Progenitor cell of endocrine pancreas (in vitro differentiated cells): ENCODE measurements at regions not wholly inside any gene's neighbourhood (a gene's known extent, or its start where the extent isn't known, plus 50 kb on each side); places are given as distances from the start of the nearest gene placed in this dataset.
"Not testable (repeated sequence)": the region's sequence is repeated elsewhere in the genome, so short reads cannot be mapped to it uniquely, and the experiment has no call there.

Experiments
- DNase-seq: peaks from one replicate; pipeline ENCODE4 v3.0.0; 2021; ENCODE audit warnings: low spot score; ENCODE audit not compliant: unreplicated experiment
- H3K27ac Mint-ChIP-seq: 2 replicates; pipeline ENCODE4 v1.8.0; 2021; ENCODE audit warnings: mild to moderate bottlenecking, moderate library complexity, mixed read lengths
- H3K27me3 Mint-ChIP-seq: 2 replicates; pipeline ENCODE4 v1.8.0; 2021; ENCODE audit warnings: mixed read lengths
- H3K36me3 Mint-ChIP-seq: 2 replicates; pipeline ENCODE4 v1.8.0; 2022; ENCODE audit warnings: mixed read lengths; ENCODE audit not compliant: insufficient read depth
- H3K4me1 Mint-ChIP-seq: 2 replicates; pipeline ENCODE4 v1.8.0; 2021; ENCODE audit warnings: low read depth, mixed read lengths
- H3K4me3 Mint-ChIP-seq: 2 replicates; pipeline ENCODE4 v1.8.0; 2021; ENCODE audit warnings: low read depth, mild to moderate bottlenecking, moderate library complexity, mixed read lengths
- H3K9me3 Mint-ChIP-seq: 2 replicates; pipeline ENCODE4 v1.8.0; 2021; ENCODE audit warnings: low read depth, mixed read lengths
- TF ChIP-seq, protein P1 (sequence below): fragments of 200-600 bp; sonication (generic); IDR thresholded peaks from one replicate; pipeline ENCODE4 v1.5.0; 2021; ENCODE audit warnings: antibody characterized with exemption, mild to moderate bottlenecking; ENCODE audit not compliant: unreplicated experiment

DNA sequence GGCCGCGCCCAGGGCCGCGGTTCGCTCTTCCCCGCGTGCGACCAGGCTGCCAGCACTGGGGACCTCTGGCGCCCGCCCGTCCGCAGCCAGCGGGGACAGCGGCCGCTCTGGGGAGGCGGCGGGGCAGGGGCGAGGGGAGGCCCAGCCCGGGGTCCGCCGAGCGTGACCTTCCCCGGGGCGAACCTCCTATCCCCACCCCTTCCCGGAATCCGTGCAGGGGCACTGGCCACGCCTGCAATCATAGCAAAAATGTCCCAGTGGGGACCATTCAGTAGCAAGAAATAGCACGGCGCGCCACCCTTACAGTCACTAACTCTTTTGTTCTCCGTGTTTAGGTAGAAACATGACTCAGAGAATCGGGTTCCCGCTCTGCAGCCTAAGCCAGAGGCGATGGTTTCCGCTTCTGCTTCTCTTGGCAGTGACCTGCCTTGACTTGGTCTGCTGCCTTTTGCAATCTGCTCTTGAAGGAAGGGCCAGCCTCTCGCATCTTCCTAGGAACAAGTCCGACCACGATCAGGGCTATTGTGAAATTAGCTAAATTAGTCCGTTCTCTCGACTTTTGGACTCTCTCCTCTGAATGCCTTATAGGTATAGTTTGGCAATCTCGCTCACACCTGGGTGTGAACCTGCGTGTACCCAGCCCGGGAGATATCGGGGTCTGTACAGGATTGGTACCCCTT lies 79.3 kb upstream of the ACBD5 start:
- H3K4me3 Mint-ChIP-seq, result peak overlapping the region; percentile 47
- H3K27ac Mint-ChIP-seq, result no peak overlapping the region
- H3K9me3 Mint-ChIP-seq, result no peaks in the 10 kb centered on the region

GRCh38 chr10:27319139-27319538 lies 78.5 kb upstream of the ACBD5 start:
- H3K27ac Mint-ChIP-seq, H3K4me1 Mint-ChIP-seq, H3K4me3 Mint-ChIP-seq, DNase-seq, H3K36me3 Mint-ChIP-seq, H3K9me3 Mint-ChIP-seq, H3K27me3 Mint-ChIP-seq: not testable (repeated sequence)

More for the DNA sequence above, 79.3 kb upstream of the ACBD5 start:
- no peaks in the 10 kb centered on the region for H3K36me3 Mint-ChIP-seq
- H3K27me3 Mint-ChIP-seq, result peaks cover 3% of the 10 kb centered on the region
- no peak for DNase-seq
- TF ChIP-seq, protein P1, sequence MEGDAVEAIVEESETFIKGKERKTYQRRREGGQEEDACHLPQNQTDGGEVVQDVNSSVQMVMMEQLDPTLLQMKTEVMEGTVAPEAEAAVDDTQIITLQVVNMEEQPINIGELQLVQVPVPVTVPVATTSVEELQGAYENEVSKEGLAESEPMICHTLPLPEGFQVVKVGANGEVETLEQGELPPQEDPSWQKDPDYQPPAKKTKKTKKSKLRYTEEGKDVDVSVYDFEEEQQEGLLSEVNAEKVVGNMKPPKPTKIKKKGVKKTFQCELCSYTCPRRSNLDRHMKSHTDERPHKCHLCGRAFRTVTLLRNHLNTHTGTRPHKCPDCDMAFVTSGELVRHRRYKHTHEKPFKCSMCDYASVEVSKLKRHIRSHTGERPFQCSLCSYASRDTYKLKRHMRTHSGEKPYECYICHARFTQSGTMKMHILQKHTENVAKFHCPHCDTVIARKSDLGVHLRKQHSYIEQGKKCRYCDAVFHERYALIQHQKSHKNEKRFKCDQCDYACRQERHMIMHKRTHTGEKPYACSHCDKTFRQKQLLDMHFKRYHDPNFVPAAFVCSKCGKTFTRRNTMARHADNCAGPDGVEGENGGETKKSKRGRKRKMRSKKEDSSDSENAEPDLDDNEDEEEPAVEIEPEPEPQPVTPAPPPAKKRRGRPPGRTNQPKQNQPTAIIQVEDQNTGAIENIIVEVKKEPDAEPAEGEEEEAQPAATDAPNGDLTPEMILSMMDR, result no peak
- no peaks in the 10 kb centered on the region for H3K4me1 Mint-ChIP-seq

- H3K36me3 Mint-ChIP-seq, H3K27ac Mint-ChIP-seq, H3K27me3 Mint-ChIP-seq, H3K9me3 Mint-ChIP-seq, DNase-seq, H3K4me3 Mint-ChIP-seq, H3K4me1 Mint-ChIP-seq: not testable (repeated sequence)
Measured at GRCh38 chr10:27315082-27315481, 74.5 kb upstream of the ACBD5 start.

DNA sequence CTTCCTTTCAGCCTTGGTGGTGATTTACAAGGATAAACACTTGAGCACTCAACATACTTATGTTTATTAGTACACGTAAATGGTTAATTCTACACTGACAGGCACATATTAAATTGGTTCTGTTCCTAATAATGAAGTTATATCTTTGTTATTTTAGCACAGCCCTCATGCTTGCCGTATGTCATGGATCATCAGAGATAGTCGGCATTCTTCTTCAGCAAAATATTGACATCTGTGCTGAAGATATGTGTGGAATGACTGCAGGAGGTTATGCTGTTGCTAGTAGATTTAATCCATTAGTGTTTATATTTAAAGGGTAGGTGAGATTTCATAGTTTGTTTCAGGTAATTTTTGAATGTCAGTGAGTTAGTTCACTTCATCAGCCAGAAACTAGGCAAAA lies 73.0 kb upstream of the ACBD5 start:
- not testable (repeated sequence) for H3K27me3 Mint-ChIP-seq, H3K4me3 Mint-ChIP-seq, H3K9me3 Mint-ChIP-seq, DNase-seq, H3K4me1 Mint-ChIP-seq, H3K27ac Mint-ChIP-seq, H3K36me3 Mint-ChIP-seq

DNA sequence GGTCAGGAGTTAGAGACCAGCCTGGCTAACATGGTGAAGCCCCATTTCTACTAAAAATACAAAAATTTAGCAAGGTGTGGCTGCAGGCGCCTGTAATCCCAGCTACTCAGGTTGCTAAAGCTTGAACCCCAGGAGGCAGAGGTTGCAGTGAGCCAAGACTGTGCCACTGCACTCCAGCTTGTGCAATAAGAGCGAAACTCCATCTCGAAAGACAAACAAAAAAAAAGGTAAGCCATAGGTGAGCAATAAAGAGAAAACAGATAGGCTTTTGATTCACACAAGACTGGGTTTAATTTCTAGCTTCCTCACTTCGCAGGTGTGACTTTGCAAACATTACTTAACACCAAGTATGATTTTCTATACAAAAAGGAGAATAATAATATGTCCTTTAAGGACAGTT lies 72.3 kb upstream of the ACBD5 start:
- H3K9me3 Mint-ChIP-seq, result no peaks in the 10 kb centered on the region
- H3K4me1 Mint-ChIP-seq, result no peaks in the 10 kb centered on the region
- H3K27me3 Mint-ChIP-seq, result no peaks in the 10 kb centered on the region
- H3K27ac Mint-ChIP-seq, result no peak overlapping the region
- no peak for DNase-seq
- no peak overlapping the region for H3K4me3 Mint-ChIP-seq
- TF ChIP-seq, protein P1, result no peak
- H3K36me3 Mint-ChIP-seq, result no peaks in the 10 kb centered on the region

DNA sequence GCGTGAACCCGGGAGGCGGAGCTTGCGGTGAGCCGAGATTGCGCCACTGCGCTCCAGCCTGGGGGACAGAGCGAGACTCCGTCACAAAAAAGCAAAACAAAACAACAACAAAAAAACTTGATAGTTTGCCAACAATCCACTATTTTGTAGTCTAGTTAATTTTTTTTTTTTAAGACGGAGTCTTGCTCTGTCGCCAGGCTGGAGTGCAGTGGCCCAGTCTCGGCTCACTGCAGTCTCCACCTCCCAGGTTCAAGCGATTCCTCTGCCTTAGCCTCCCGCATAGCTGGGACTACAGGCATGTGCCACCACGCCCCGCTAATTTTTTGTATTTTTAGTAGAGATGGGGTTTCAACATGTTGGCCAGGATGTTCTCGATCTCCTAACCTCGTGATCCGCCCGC lies 71.2 kb upstream of the ACBD5 start:
- not testable (repeated sequence) for H3K36me3 Mint-ChIP-seq, DNase-seq, H3K9me3 Mint-ChIP-seq, H3K27ac Mint-ChIP-seq, H3K27me3 Mint-ChIP-seq, H3K4me1 Mint-ChIP-seq, H3K4me3 Mint-ChIP-seq

GRCh38 chr10:27298522-27298850 lies 57.9 kb upstream of the ACBD5 start:
- not testable (repeated sequence) for H3K27me3 Mint-ChIP-seq

DNA sequence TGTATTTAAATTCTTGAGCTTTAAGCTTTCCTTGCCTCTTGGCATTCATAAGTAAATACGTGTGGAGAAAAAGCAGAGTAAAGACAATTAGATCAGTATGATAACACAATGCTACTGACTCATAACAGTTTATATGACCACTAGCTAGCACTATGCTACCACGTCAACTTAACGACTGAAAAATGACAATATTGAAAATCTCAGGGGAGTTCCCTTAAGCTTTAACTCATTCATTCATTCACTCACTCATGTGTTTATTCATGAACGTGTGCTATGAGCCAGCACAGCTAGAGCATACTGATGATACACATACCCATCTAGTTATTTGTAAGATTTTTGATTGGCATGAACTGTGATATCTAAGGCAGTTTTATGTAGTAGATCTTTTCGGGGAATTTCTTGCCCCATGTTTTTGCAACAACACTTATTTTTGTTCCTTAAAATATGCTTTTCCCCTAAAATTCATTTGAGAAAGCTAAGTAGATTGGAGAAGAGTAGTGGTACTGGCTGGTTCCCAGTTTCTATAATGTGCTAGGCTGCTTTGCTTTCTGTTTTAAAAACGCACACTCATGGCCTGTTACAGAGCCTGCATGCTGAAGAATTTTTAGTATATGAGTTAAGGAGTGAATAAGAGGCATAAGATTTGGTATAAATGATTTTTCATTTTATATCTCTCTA lies 57.4 kb upstream of the ACBD5 start:
- DNase-seq, result no peak
- no peaks in the 10 kb centered on the region for H3K4me1 Mint-ChIP-seq
- no peaks in the 10 kb centered on the region for H3K27me3 Mint-ChIP-seq
- TF ChIP-seq, protein P1, result no peak
- H3K4me3 Mint-ChIP-seq, result no peak overlapping the region
- no peaks in the 10 kb centered on the region for H3K36me3 Mint-ChIP-seq
- H3K9me3 Mint-ChIP-seq, result peaks cover 18% of the 10 kb centered on the region
- H3K27ac Mint-ChIP-seq, result no peak overlapping the region

More at GRCh38 chr10:27298522-27298850, 57.9 kb upstream of the ACBD5 start:
- DNase-seq, H3K27ac Mint-ChIP-seq, H3K4me3 Mint-ChIP-seq, H3K36me3 Mint-ChIP-seq, H3K4me1 Mint-ChIP-seq: not testable (repeated sequence)
- peaks cover 18% of the 10 kb centered on the region for H3K9me3 Mint-ChIP-seq

GRCh38 chr10:27296285-27296684 lies 55.7 kb upstream of the ACBD5 start:
- H3K9me3 Mint-ChIP-seq, result peaks cover 18% of the 10 kb centered on the region
- not testable (repeated sequence) for H3K4me1 Mint-ChIP-seq, DNase-seq, H3K36me3 Mint-ChIP-seq, H3K27ac Mint-ChIP-seq, H3K27me3 Mint-ChIP-seq, H3K4me3 Mint-ChIP-seq

- not testable (repeated sequence) for H3K9me3 Mint-ChIP-seq, H3K27me3 Mint-ChIP-seq, H3K27ac Mint-ChIP-seq, H3K4me1 Mint-ChIP-seq, DNase-seq, H3K36me3 Mint-ChIP-seq, H3K4me3 Mint-ChIP-seq
Measured at GRCh38 chr10:27291253-27291895, 50.8 kb upstream of the ACBD5 start.
